DOHH2 (cell line): ENCODE measurements at regions not wholly inside any gene's neighbourhood (a gene's known extent, or its start where the extent isn't known, plus 50 kb on each side); places are given as distances from the start of the nearest gene placed in this dataset.

Source experiments
- EZH2phosphoT487 ChIP-seq: fragments of 200-600 bp; sonication (generic); IDR thresholded peaks from 2 replicates; pipeline ENCODE4 v1.6.1; 2017; ENCODE audit warnings: borderline replicate concordance, mild to moderate bottlenecking, antibody characterized with exemption, low read length, moderate library complexity, mixed read lengths
- TF ChIP-seq, protein P1 (sequence below): fragments of 200-600 bp; sonication (generic); IDR thresholded peaks from one replicate; pipeline ENCODE4 v1.5.1; 2014; ENCODE audit warnings: antibody characterized with exemption, mild to moderate bottlenecking, low read depth, low read length; ENCODE audit not compliant: poor library complexity, severe bottlenecking

DNA sequence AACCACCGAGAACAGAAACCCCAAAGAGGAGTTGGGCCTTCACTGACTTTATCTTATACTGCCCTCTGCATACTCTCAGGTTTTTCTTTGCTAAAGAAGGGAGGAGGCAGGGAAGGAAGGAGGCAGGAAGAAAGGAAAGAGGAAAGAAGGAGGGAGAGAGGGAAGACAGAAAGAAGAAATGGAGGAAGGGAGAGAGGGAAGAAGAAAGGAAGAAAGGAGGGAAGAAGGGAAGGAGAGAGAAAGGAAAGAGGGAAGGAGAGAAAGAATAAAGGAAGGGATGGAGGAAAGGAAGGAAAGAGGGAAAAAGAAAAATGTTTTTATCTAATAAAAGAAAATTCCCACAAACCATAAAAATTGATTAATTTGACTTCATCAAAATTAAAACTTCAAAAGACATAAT is 294.6 kb downstream of the PTTG2 start:
- TF ChIP-seq, protein P1, sequence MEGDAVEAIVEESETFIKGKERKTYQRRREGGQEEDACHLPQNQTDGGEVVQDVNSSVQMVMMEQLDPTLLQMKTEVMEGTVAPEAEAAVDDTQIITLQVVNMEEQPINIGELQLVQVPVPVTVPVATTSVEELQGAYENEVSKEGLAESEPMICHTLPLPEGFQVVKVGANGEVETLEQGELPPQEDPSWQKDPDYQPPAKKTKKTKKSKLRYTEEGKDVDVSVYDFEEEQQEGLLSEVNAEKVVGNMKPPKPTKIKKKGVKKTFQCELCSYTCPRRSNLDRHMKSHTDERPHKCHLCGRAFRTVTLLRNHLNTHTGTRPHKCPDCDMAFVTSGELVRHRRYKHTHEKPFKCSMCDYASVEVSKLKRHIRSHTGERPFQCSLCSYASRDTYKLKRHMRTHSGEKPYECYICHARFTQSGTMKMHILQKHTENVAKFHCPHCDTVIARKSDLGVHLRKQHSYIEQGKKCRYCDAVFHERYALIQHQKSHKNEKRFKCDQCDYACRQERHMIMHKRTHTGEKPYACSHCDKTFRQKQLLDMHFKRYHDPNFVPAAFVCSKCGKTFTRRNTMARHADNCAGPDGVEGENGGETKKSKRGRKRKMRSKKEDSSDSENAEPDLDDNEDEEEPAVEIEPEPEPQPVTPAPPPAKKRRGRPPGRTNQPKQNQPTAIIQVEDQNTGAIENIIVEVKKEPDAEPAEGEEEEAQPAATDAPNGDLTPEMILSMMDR: no peak
- TF ChIP-seq EZH2phosphoT487: no peak
